ENCODE measurements at regions not wholly inside any gene's neighbourhood (a gene's known extent, or its start where the extent isn't known, plus 50 kb on each side); places are given as distances from the start of the nearest gene placed in this dataset.
A peak's percentile ranks its signal among the peaks of the same experiment; 100 is the strongest.
"Not testable (repeated sequence)": the region's sequence is repeated elsewhere in the genome, so short reads cannot be mapped to it uniquely, and the experiment has no call there.

DNA sequence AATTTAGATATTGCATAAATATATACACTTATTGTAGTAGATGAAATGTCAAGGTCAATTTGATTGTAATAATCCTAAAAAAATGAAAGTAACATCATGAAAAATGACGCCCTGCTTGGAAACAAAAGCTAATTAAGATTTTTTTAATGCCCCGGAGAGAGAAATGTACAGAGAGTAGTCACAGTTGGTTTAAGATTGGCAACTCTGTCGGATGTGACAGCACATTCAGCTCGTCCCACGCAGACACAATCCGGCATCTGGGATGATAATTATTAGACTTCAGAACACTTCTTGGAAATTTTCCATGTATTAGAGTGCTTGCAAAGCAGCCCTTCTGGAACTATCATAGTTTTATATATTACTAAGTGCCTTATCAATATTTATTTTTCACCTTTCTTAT lies 478.0 kb downstream of the PDHA2 start:
- no peak for DNase-seq (ENCODE audit: low spot score)

DNA sequence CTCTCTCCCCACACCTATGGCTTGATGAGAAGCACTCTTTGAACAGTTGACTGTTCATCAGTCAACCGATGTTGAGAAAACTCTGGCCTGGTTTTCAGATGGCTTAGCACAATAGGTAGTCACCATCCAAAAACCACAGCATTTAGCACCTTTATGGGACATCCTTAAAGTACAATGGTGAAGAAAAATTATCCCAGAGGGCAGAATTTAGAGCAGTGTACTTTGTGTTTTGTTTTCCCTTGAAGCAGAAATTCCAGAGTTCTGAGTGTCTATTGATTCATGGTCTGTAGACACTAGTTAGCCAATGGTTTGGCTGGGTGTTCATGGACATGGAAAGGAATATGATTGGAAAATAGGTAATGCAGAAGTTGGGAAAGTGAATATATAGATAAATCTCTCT lies 487.0 kb downstream of the PDHA2 start:
- no peak for DNase-seq (ENCODE audit: low spot score)

DNA sequence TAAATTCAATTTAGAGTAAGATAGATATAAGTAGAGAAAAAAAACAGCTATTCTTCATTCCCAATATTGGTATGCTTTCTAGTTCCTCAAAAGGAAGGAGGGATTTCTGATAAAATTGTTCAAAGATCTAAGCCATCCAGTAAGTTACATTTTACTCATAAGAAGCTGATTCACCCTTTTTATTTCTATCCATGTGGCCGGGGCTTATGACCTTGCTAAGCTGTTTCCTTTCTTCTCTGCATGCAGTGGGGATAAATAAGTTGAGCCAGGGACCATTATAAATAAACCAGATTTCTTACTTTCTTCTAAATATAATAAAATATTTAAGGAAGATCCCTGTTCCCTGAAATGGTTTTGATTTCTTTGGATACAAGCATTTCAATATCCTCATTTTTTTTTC lies 502.3 kb downstream of the PDHA2 start:
- no peak for DNase-seq (ENCODE audit: low spot score)

DNA sequence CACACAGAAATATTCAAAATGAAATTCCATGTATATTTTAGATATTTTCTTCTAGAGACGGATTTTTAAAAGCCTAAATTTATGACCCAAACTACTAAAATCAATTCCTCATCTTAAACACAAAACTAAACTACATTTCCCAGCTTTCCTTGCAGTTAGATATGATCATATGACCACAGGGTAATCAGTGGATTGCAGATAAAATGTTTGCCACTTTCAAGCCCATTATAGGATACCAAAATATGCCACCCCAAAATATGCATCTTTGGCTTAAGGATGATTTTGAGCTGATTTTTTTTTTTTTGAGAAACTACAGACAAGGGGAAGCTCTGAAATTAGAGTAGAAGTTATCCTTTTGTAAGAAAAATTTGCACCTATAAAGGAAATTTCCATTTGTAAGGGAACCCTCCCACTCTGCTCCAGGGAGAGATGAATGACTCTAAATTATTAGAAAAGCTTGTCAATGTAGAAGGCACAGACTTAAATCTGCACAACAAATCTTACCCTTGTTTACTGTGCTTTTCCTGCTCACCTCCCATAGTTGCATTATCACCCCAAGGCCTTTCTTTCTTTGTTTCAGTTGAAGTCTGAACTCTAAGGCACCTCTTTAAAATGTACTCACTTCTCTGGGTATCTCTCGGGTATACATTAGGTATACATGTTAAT lies 503.0 kb downstream of the PDHA2 start:
- no peak for DNase-seq (ENCODE audit: low spot score)

DNA sequence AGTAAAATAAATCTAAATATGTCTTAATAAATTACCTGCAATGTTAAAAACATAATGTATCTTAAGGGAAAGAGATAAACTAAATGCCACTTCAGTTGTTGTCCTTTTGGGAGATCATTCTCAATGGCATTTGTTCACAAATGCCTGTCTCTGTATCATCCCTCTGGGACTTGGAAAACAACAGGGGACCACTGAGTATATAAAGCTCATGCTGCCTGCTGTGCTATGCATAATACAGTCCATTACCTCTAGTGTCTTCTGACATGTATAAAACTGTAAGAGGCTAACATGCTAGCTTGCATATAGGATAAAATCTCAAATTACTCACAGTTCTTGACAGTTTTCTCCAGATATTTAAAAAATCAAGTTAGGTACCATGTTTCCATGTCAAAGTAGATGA lies 503.9 kb downstream of the PDHA2 start:
- DNase-seq (ENCODE audit: low spot score): no peak

DNA sequence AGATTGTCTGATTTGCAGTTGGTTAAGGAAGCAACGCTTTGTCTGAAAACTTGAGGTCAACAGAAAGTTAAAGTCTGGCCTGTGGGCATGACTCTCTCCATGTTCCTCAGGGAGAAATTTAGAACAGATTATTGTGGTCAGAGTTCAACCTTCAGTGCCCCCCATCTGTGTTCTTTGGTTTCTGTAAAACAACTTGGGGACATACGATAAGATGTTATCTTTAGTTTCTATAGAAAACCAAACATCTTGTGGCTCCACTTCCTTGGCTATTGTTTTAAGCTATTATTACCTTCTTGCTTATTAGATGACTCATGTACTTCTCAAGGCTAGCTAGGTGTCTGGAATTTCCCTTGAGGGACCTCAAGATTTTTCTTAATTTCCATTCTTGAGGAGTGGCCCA lies 507.7 kb downstream of the PDHA2 start:
- DNase-seq (ENCODE audit: low spot score): no peak

DNA sequence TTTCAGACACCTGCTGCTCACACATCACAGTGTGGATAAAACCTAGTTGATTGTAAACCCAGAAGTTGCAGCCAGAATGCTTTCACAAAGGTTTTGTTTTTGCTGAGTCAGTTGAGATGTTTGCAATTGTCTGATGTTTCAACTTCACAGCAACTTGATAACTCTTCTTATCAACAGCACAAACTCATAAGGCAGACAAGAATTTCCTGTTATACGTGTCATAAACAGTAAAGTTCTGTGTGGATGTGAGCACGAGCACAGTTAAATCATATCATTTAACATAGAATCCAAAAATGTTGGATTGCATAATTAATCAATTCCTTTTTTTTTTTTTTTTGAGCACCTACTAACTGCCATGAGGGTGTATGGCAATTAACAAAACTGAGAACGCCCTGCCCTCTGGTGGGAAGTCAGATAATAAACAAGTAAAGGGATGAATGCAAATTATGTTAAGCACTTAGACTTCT lies 512.2 kb downstream of the PDHA2 start:
- peak; percentile 15 for DNase-seq (ENCODE audit: low spot score)

DNA sequence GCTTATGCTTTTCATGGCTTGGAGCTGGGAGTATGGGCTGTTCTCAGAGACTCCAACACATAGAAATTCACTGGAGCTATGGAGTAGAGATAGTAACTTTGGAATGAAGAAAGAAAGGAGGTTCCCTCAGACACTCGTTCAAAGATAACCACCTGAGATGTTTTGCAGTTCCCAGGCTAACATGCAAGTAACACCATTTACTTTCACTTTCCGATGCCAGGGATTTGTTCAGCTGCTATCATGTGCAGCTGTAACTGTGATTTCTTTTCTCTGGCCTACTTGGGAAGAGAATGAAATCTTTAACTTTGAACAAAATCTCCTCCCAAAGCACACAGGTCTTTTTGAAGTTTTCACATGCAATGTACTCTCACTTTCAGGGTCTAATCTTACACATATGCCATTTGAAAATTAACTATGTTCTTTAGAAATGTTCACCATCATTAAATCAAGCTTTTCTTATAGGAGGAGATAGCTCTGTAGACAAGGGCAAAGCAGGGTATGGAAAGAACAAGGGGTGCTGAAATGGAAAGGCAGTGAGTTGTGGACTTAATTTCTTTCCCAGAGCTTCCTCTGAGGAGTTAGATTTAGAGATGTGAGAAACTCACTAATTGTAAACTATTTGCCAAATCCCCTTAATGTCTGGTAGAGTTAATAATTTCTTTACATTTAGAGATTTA lies 514.3 kb downstream of the PDHA2 start:
- no peak for DNase-seq (ENCODE audit: low spot score)

DNA sequence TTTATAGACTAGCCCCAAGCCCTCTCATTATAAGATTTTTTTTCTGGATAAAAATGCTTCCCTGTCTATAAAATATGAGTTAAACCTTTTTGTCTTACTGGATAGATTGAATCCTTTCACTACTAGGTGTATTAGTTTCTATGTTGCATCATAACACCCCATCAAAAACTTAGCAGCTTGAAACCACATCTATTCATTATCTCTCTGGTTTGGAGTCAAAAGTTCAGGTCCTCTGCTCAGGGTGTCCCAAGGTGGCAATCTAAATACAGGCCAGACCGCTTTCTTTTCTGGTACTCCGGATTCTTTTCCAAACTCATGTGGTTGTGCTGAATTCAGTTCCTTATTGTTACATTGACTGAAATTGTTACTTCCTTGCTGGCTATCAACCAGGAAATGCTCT lies 515.5 kb downstream of the PDHA2 start:
- DNase-seq (ENCODE audit: low spot score): no peak

DNA sequence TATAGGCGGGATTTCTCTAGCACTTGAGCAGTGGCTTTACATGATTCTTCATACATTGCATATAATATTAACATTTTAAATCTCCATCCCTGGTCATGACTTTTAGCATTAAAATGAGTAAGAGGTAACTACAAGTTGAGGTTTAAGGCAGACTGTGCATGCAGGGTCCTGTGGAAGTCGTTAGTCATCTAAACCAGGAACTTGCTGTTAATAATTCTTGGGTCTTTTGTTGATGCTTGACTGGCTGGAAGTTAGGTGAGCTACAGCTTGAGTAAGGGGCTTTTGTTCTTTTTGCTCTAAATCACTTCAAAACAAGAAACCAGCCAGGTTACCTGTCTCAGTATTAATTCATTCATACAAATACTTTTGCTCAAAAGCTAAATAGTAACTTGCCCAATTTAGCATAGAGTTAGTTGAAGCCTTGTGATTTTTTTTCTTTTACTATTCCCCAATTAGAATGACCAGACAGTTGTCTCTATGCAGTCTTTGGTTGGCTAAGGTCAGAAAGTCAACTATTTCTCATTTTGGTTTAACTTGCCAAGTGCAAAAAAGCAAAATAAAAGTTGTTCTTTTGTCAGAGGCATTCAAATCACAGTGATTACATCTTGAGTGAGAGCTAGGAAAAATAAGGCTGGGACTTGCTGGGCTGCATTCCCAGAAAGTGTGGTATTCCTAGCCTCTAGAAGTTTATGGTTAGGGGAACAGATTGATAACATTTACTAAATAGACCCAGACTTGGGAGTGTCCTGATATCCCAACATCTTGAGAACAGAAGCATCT lies 516.9 kb downstream of the PDHA2 start:
- DNase-seq (ENCODE audit: low spot score): no peak

DNA sequence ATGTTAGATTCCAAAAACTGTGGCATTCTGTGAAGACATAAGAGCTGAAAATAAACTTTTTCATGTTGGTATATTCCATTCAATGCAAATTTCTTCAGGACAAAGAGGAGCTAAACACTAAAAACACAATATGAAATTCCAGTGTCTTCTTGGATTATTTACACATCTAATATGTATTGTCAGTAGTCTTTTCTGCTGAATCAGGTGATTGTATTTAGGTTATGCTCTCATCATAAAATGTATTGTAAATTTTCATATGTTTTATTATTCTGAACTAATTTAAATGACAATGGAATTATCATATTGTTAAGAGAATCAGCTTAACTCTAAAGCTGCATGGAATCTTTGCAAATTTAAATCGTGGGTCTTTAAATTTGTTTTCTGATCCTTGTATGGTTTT lies 526.7 kb downstream of the PDHA2 start:
- DNase-seq (ENCODE audit: low spot score): no peak

DNA sequence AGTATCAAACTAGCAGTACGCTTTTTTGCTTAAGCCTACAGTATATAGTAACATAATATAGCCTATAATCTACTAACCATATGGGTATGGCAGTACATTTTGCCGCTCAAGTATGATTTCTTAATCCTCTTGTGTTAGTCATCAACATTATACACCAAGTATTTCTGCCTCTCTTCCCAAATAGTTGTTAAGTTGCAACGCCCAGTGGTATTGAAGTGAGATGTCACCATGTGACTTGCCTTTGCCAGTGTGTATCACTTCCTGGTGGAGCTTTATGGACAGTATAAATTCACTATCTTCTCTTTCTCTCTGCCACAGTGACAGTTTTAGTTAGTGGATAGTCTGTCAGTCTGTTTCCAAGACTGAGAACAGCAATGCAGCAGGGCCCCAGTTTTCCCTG lies 535.5 kb downstream of the PDHA2 start:
- no peak for DNase-seq (ENCODE audit: low spot score)

DNA sequence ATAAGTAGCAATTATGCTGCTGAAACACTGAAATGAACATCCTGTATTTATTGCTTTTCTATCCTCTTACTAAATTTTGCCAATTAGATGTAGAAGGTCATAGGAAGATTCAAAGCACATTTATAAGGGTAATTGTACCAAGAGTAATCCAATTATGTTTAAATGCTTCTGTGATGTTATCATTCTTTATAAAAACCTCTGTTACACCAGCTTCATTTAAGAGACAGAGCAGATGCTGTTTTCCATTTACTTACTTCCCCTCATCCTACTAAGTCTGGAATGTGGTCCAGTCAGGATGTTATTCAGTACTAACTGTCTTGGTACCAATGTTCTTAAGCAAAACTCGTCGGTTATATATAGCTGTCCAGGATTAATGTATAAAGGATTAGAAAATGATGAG lies 539.6 kb downstream of the PDHA2 start:
- DNase-seq (ENCODE audit: low spot score): no peak

DNA sequence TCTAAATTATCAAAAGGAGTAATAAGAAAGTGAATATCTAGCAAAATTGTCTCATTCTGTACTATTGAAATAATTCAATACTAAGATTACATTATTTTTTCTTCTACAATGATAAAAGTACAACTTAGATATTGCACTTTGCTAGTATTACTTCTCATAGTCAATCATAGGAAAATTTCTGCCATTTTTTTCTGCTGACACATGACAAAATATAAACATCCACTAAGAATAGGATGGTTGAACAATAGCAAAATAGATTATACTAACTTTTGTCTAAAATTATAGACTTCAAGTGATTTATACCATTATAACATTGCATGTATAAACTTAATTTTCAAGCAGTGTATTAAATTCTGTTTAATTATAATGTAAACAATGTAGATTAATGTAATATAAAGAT lies 540.2 kb downstream of the PDHA2 start:
- DNase-seq (ENCODE audit: low spot score): no peak

DNA sequence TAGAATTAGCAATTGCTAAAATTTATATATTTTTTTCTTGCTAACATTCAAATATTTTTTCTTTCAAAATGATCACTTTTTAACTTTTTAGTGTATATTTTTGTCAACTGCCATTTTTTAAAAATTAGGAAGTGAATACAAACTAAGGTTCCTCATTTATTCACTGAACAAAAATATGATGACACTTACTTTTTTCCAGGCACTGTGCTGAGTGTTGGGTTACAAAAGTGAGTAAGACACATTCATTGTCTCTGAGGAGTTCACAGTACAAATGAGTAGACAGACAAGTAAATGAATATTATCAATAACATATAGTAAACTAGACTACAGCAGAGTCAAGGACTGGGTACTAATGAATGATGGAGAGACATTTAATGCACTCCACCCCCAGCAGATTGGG lies 543.5 kb downstream of the PDHA2 start:
- no peak for DNase-seq (ENCODE audit: low spot score)

DNA sequence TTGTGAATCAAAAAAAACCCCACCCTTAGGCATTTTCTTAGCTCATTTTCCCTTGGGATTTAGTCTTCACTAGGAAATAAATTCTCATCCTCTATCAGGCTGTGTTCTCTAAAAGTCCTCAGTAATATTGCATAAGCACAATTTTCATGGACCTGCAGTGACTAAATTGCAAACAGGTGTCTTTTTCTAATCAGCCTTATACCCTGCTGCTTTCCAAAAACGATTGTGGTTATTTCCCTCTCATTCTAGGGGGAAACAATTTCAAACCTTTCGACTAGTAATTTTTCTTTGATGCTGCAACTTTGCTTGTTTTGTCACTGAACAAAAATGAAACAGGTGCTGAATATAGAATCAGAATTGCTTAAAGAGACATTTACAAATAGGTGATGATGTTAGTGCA lies 549.9 kb downstream of the PDHA2 start:
- DNase-seq (ENCODE audit: low spot score): no peak

DNA sequence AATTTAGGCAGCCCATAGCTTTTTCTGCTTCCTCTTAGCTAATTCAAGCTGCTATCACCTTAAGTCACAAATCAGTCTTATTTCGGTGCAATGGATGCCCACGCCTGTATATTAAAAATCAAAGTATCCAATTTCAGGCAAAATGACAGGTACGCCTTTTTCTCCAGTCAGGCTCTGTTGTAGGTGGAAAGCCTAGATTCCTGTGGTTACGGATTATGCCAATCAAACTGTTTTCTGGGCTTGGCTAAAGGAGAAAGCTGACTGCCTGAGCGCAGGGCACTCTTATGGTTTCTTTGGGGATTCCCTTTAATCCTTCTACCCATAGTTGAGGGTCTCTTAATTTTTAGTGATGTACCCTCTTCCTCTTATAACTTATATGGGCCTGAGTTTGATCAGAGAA lies 550.5 kb downstream of the PDHA2 start:
- no peak for DNase-seq (ENCODE audit: low spot score)

DNA sequence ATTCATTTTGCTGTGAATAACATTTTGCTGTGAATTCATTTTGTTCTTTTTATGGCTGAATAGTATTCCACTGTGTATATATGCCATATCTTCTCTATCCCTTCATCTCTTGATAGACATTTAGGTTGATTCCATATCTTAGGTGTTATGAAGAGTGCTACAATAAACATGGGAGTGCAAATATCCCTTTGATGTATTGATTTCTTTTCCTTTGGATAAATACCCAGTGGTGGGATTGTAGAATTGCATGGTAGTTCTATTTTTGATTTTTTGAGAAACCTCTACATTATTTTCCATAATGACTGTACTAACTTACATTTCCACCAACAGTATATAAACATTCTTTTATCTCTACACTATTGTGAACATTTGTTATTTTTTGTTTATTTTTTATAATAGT lies 555.9 kb downstream of the PDHA2 start:
- DNase-seq (ENCODE audit: low spot score): no peak

DNA sequence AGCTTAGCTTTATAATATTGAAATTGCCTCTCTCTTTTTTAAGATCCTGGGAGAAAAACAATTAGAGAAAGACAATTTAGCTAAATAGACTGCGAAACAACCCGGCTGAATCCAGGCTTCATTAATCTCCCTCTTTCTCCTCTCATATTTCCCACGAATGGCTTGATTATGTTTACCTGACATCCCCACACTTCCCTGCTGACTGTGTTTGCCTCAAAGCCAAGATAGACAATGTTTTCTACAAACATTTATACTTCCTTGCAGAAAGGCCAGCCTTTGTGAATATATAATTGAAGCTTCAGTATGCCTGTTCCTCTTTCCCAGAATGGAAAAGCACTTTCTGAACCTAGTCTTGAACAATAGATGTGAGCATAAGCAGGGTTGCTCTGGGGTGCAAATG lies 566.8 kb downstream of the PDHA2 start:
- no peak for DNase-seq (ENCODE audit: low spot score)

DNA sequence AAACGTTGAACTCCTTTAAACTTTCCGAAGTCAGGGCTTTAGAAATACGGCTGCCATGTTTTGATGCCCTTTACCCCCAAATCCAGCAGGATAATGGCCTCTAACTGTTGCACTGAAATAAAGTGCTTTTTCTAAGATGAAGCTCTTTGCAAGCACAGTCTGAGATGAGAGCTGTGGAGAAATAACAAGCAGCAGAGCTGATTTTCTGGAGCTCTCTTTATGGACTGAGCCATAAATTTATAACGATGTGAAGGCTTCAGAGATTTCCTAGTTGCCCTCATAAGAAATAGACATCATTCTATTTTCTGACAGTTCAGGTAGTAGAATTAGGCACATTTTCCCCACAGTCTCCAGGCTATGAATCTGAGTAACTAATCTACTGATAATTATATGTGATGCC lies 567.3 kb downstream of the PDHA2 start:
- no peak for DNase-seq (ENCODE audit: low spot score)

DNA sequence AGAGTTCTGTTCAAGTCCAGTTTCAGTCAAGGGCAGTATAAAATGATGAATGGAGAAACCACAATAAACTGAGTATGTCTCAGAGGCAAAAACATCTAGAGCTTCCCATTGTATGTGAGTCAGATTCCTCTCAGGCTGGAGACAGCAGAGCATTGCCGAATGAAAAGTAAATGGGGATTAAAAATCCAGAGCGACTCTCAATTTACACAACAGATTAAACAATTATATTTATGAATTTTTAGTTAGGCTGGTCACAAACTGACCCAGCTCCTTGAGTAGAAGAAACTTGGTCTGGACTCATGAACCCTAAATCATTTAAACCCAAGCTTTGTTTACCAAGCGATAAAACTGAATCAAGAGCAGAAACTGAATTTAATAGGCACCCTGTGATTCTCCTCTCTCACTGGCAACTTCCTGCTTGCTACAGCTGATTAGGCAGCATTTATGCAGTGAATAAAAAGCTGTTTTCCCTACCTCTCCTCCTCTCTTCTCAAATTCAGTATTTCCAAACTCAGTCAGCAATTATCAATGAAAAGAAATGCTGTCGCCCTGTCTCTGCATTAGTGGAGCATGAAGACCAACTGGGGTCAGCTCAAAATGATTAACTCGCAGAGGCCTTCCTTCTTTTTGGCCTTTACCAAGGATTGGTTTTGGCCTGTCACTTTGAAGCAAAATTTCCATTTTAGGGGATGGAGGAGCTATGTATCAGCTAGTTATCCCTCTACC lies 568.0 kb downstream of the PDHA2 start:
- DNase-seq (ENCODE audit: low spot score): no peak

DNA sequence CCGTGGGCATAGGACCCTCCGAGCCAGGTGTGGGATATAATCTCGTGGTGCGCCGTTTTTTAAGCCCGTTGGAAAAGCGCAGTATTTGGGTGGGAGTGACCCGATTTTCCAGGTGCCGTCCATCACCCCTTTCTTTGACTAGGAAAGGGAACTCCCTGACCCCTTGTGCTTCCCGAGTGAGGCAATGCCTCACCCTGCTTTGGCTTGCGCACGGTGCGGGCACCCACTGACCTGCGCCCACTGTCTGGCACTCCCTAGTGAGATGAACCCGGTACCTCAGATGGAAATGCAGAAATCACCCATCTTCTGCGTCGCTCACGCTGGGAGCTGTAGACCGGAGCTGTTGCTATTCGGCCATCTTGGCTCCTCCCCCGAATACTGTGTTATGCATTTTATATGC lies 575.0 kb downstream of the PDHA2 start:
- DNase-seq (ENCODE audit: low spot score): not testable (repeated sequence)

DNA sequence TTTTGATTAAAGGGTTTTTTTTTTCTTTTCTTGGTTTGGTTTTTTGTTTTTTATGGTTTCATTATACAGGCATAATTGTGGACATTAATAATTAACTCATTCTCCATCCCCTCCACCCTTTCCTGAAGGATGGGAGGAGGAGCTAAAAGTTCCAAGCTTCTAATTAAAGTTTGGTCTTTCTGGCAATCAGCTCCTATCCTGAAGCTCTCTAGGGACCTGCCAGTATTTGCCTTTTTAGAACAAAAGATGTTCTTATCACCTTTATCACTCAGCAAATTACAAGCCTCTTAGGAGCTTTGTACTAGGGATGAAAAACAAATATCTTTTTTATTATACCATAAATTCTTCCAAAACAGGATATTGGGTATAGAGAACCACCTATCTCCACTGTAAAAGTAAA lies 589.8 kb downstream of the PDHA2 start:
- no peak for DNase-seq (ENCODE audit: low spot score)
